ENCODE measurements at regions not wholly inside any gene's neighbourhood (a gene's known extent, or its start where the extent isn't known, plus 50 kb on each side); places are given as distances from the start of the nearest gene placed in this dataset.

DNA sequence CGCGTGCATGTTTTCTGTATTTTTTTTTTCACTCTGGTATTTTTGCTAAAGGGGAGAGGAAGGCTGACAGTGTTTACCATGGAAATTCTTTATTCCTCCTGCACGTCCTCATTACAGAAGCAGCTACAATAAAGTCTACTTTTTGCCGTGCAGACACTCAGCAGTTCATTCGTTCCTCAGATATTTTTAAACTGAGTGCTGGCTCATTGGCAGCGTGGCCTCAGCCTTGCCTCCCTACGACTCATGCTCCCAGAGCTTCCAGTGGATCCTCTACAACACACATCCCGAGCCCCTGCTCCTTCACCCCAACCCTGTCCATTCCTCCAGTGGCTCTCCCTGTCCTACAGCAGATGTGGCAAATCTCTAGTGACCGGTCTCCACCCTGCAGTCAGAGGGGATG is 239.2 kb upstream of the ZMIZ1 start:
- H2AFZ ChIP-seq (ENCODE audit: insufficient read depth, low read depth, low read length, poor library complexity, severe bottlenecking): no peak overlapping the region

DNA sequence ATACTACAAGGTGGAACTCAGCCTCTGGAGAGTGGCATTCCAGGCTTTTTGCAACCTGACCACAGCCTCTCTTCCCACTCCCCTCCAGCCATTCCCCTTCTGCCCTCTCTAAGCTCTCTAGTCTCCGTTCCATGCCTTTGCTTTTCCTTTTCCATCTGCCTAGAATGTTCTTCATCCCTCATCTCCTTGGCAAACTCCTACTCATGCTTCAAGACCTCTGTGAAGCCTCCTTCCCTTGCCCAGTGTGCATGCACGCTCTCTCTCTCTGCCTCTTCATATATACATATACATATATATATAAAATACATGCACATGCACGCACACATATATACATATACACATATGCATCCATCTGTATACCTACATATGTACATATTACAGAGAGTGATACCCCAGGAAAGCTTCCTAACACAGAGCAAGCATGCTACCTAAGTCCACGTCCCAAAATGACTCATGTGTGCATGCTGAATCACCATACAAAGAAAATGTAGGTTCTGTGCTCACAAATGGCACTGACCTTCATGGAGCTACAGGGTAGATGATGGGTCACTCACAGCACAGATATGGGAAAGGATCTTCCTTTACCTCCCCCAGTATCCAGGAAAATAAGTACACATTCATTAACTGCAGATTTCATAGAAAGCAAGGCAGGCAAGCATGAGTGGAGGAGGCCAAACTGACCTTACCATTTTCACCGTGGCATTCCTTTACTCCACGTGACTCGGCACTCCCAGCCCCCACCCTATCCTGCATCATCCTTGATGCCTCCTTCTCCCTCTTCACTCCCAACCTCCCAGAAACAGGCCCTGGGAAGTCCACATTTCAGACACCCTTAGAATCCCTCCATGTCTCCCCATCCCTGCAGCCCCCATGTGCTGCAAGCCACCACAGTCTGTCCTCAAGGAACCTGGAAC is 238.4 kb upstream of the ZMIZ1 start:
- no peak for DNase-seq
- H3K36me3 ChIP-seq (replicated peaks in 1 of 2; ENCODE audit: control extremely low read depth in 1 of 2, control insufficient read depth in 1 of 2, extremely low read depth in 1 of 2, insufficient read depth in 2 of 2, low read length in 1 of 2): no peaks in the 10 kb centered on the region
- no peak overlapping the region for H2AFZ ChIP-seq (ENCODE audit: insufficient read depth, low read depth, low read length, poor library complexity, severe bottlenecking)
- TF ChIP-seq EZH2 (IDR thresholded peaks at IDR 0.05; ENCODE audit: borderline replicate concordance, insufficient read depth, low read depth, low read length, poor library complexity, severe bottlenecking): no peak
- TF ChIP-seq, protein P1, sequence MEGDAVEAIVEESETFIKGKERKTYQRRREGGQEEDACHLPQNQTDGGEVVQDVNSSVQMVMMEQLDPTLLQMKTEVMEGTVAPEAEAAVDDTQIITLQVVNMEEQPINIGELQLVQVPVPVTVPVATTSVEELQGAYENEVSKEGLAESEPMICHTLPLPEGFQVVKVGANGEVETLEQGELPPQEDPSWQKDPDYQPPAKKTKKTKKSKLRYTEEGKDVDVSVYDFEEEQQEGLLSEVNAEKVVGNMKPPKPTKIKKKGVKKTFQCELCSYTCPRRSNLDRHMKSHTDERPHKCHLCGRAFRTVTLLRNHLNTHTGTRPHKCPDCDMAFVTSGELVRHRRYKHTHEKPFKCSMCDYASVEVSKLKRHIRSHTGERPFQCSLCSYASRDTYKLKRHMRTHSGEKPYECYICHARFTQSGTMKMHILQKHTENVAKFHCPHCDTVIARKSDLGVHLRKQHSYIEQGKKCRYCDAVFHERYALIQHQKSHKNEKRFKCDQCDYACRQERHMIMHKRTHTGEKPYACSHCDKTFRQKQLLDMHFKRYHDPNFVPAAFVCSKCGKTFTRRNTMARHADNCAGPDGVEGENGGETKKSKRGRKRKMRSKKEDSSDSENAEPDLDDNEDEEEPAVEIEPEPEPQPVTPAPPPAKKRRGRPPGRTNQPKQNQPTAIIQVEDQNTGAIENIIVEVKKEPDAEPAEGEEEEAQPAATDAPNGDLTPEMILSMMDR (IDR thresholded peaks at IDR 0.05): no peak
- H3K27me3 Mint-ChIP-seq: peaks cover 33% of the 10 kb centered on the region
- no peak for ATAC-seq (ENCODE audit: low read depth)
- H4K20me1 ChIP-seq (ENCODE audit: control insufficient read depth, insufficient read depth, low read length, poor library complexity, severe bottlenecking): no peaks in the 10 kb centered on the region
- H3K27ac ChIP-seq (ENCODE audit: low read length in 2 of 2): no peak overlapping the region
- H3K4me3 Mint-ChIP-seq: no peak overlapping the region
- H3K9me3 Mint-ChIP-seq (ENCODE audit: insufficient read depth): peaks cover 5% of the 10 kb centered on the region
- no peak overlapping the region for H3K27ac Mint-ChIP-seq
- no peak overlapping the region for H3K9ac ChIP-seq (ENCODE audit: low read length)
- no peak overlapping the region for H3K4me2 ChIP-seq (replicated peaks; ENCODE audit: low read depth, low read length, poor library complexity, severe bottlenecking)
- H3K4me1 ChIP-seq (ENCODE audit: control insufficient read depth in 2 of 2, insufficient read depth in 2 of 2, low read length in 2 of 2): no peaks in the 10 kb centered on the region
- H3K4me3 ChIP-seq (ENCODE audit: control extremely low read depth in 1 of 5, extremely low read depth in 1 of 5, insufficient read depth in 1 of 5, low read depth in 2 of 5, low read length in 4 of 5): no peak overlapping the region
- ChIA-PET CTCF (no interaction called here), POLR2A (no interaction called here)
- peaks cover 0 to 15% (median 7%) of the 10 kb centered on the region in 4 experiments for H3K27me3 ChIP-seq (replicated peaks in 1 of 4; ENCODE audit: control extremely low read depth in 1 of 4, control insufficient read depth in 3 of 4, insufficient read depth in 4 of 4, low read length in 3 of 4)
- intact Hi-C loops (cut with micrococcal nuclease): no loop called here
- H3K4me1 Mint-ChIP-seq: no peaks in the 10 kb centered on the region
- 42% methylated on average over 5 of the region's 7 CpGs for WGBS (ENCODE audit: insufficient coverage)
- H3K79me2 ChIP-seq (ENCODE audit: control insufficient read depth, insufficient read depth, low read length): no peaks in the 10 kb centered on the region
- peaks cover 0 to 13% (median 4%) of the 10 kb centered on the region in 3 donors for H3K9me3 ChIP-seq (ENCODE audit: control extremely low read depth in 1 of 3, control insufficient read depth in 2 of 3, insufficient read depth in 1 of 3, low read length in 2 of 3)

More for the DNA sequence above, 239.2 kb upstream of the ZMIZ1 start:
- no peak overlapping the region for H3K9ac ChIP-seq (ENCODE audit: low read length)
- intact Hi-C loops (cut with micrococcal nuclease): no loop called here
- peaks cover 30% of the 10 kb centered on the region for H3K27me3 Mint-ChIP-seq
- no peaks in the 10 kb centered on the region for H3K4me1 ChIP-seq (ENCODE audit: control insufficient read depth in 2 of 2, insufficient read depth in 2 of 2, low read length in 2 of 2)
- no peaks in the 10 kb centered on the region for H3K4me1 Mint-ChIP-seq
- no peaks in the 10 kb centered on the region for H4K20me1 ChIP-seq (ENCODE audit: control insufficient read depth, insufficient read depth, low read length, poor library complexity, severe bottlenecking)
- H3K27ac ChIP-seq (ENCODE audit: low read length in 2 of 2): no peak overlapping the region
- 88% methylated on average over 7 of the region's 9 CpGs for WGBS (ENCODE audit: insufficient coverage)
- peaks cover 5% of the 10 kb centered on the region for H3K9me3 Mint-ChIP-seq (ENCODE audit: insufficient read depth)
- POLR2A ChIA-PET: no interaction called here
- CTCF ChIA-PET: no interaction called here
- H3K36me3 ChIP-seq (replicated peaks in 1 of 2; ENCODE audit: control extremely low read depth in 1 of 2, control insufficient read depth in 1 of 2, extremely low read depth in 1 of 2, insufficient read depth in 2 of 2, low read length in 1 of 2): no peaks in the 10 kb centered on the region
- H3K4me3 ChIP-seq (ENCODE audit: control extremely low read depth in 1 of 5, extremely low read depth in 1 of 5, insufficient read depth in 1 of 5, low read depth in 2 of 5, low read length in 4 of 5): no peak overlapping the region
- H3K27ac Mint-ChIP-seq: no peak overlapping the region
- no peak for ATAC-seq (ENCODE audit: low read depth)
- H3K4me3 Mint-ChIP-seq: no peak overlapping the region
- no peak overlapping the region for H3K4me2 ChIP-seq (replicated peaks; ENCODE audit: low read depth, low read length, poor library complexity, severe bottlenecking)
- peaks cover 0 to 12% (median 3%) of the 10 kb centered on the region in 4 experiments for H3K27me3 ChIP-seq (replicated peaks in 1 of 4; ENCODE audit: control extremely low read depth in 1 of 4, control insufficient read depth in 3 of 4, insufficient read depth in 4 of 4, low read length in 3 of 4)
- no peaks in the 10 kb centered on the region for H3K79me2 ChIP-seq (ENCODE audit: control insufficient read depth, insufficient read depth, low read length)
- TF ChIP-seq, protein P1 (IDR thresholded peaks at IDR 0.05): no peak
- no peak for TF ChIP-seq EZH2 (IDR thresholded peaks at IDR 0.05; ENCODE audit: borderline replicate concordance, insufficient read depth, low read depth, low read length, poor library complexity, severe bottlenecking)
- no peak for DNase-seq
- peaks cover 0 to 13% (median 4%) of the 10 kb centered on the region in 3 donors for H3K9me3 ChIP-seq (ENCODE audit: control extremely low read depth in 1 of 3, control insufficient read depth in 2 of 3, insufficient read depth in 1 of 3, low read length in 2 of 3)
